SK-N-SH treated with all-trans-retinoic acid at 6 μM for 48 hours (cell line): ENCODE measurements at regions not wholly inside any gene's neighbourhood (a gene's known extent, or its start where the extent isn't known, plus 50 kb on each side); places are given as distances from the start of the nearest gene placed in this dataset.

Experiments
- ATAC-seq: fragments of 200-7000 bp; cut with Tn5 transposase; 3 replicates; pipeline ENCODE4 v1.9.1; 2020; ENCODE audit warnings: mild to moderate bottlenecking, moderate library complexity
- ARNTL ChIP-seq: fragments of 450-650 bp; formaldehyde crosslinking; IDR thresholded peaks from 2 replicates; pipeline ENCODE4 v1.5.0; 2020; ENCODE audit warnings: low read depth, mild to moderate bottlenecking, moderate library complexity, borderline replicate concordance
- CSDC2 ChIP-seq: fragments of 250-450 bp; sonication (Bioruptor Pico); IDR thresholded peaks from 2 replicates; pipeline ENCODE4 v1.5.0; 2020; ENCODE audit warnings: mild to moderate bottlenecking, moderate library complexity
- CSRNP3 ChIP-seq: fragments of 250-450 bp; sonication (Bioruptor Pico); IDR thresholded peaks from 2 replicates; pipeline ENCODE4 v1.5.1; 2021; ENCODE audit warnings: mild to moderate bottlenecking, moderate library complexity
- ESRRG ChIP-seq: fragments of 250-450 bp; sonication (Bioruptor Pico); IDR thresholded peaks from 2 replicates; pipeline ENCODE4 v1.6.1; 2021; ENCODE audit warnings: mild to moderate bottlenecking
- OSR1 ChIP-seq: fragments of 250-450 bp; sonication (Bioruptor Pico); IDR thresholded peaks from 2 replicates; pipeline ENCODE4 v1.8.0; 2022; ENCODE audit warnings: moderate library complexity, mild to moderate bottlenecking, inconsistent platforms
- PATZ1 ChIP-seq: fragments of 250-450 bp; sonication (Bioruptor Pico); IDR thresholded peaks from 2 replicates; pipeline ENCODE4 v1.8.0; 2020; ENCODE audit warnings: mild to moderate bottlenecking, moderate library complexity, borderline replicate concordance
- POU6F1 ChIP-seq: fragments of 250-450 bp; sonication (Bioruptor Pico); IDR thresholded peaks from 2 replicates; pipeline ENCODE4 v1.8.0; 2021; ENCODE audit warnings: low read depth, mild to moderate bottlenecking, moderate library complexity, borderline replicate concordance
- RARB ChIP-seq: fragments of 250-450 bp; sonication (Bioruptor Pico); IDR thresholded peaks from 2 replicates; pipeline ENCODE4 v1.8.0; 2021; ENCODE audit warnings: mild to moderate bottlenecking, moderate library complexity
- SNAI2 ChIP-seq: fragments of 250-450 bp; sonication (Bioruptor Pico); IDR thresholded peaks from 2 replicates; pipeline ENCODE4 v1.5.0; 2020; ENCODE audit warnings: mild to moderate bottlenecking, moderate library complexity
- TCF4 ChIP-seq: fragments of 250-450 bp; sonication (Bioruptor Pico); IDR thresholded peaks from 2 replicates; pipeline ENCODE4 v1.8.0; 2021; ENCODE audit warnings: mild to moderate bottlenecking, moderate library complexity, borderline replicate concordance
- TOX ChIP-seq: fragments of 250-450 bp; sonication (Bioruptor Pico); IDR thresholded peaks from 2 replicates; pipeline ENCODE4 v1.8.0; 2021; ENCODE audit warnings: mild to moderate bottlenecking, moderate library complexity, borderline replicate concordance
- TSHZ2 ChIP-seq: fragments of 250-450 bp; sonication (Bioruptor Pico); IDR thresholded peaks from 2 replicates; pipeline ENCODE4 v1.5.0; 2020; ENCODE audit warnings: mild to moderate bottlenecking, moderate library complexity
- ZC3H10 ChIP-seq: fragments of 250-450 bp; sonication (Bioruptor Pico); IDR thresholded peaks from 2 replicates; pipeline ENCODE4 v1.5.1; 2021; ENCODE audit warnings: mild to moderate bottlenecking, moderate library complexity
- ZFP3 ChIP-seq: fragments of 250-450 bp; sonication (Bioruptor Pico); IDR thresholded peaks from 2 replicates; pipeline ENCODE4 v1.5.0; 2020; ENCODE audit warnings: mild to moderate bottlenecking, moderate library complexity
- ZFP30 ChIP-seq: fragments of 450-650 bp; formaldehyde crosslinking; IDR thresholded peaks from 2 replicates; pipeline ENCODE4 v1.5.0; 2022; ENCODE audit warnings: mild to moderate bottlenecking, moderate library complexity
- ZNF565 ChIP-seq: fragments of 450-650 bp; formaldehyde crosslinking; conservative IDR thresholded peaks from 2 replicates; pipeline ENCODE4 v1.5.0; 2020; ENCODE audit warnings: low read depth, mild to moderate bottlenecking, moderate library complexity
- ZNF70 ChIP-seq: fragments of 450-650 bp; formaldehyde crosslinking; IDR thresholded peaks from 2 replicates; pipeline ENCODE4 v1.5.0; 2020; ENCODE audit warnings: mild to moderate bottlenecking, moderate library complexity
- ZNF8 ChIP-seq: fragments of 450-650 bp; formaldehyde crosslinking; IDR thresholded peaks from 2 replicates; pipeline ENCODE4 v1.5.0; 2020; ENCODE audit warnings: mild to moderate bottlenecking, moderate library complexity

- no peak for ATAC-seq
- TF ChIP-seq CSRNP3 (CRISPR knock-in tag) (no peak), ZFP3 (no peak), ZNF70 (no peak), CSDC2 (no peak), ZC3H10 (no peak), ARNTL (CRISPR knock-in tag) (no peak), ESRRG (CRISPR knock-in tag) (no peak), TOX (CRISPR knock-in tag) (no peak), RARB (CRISPR knock-in tag) (no peak), SNAI2 (CRISPR knock-in tag) (no peak), PATZ1 (CRISPR knock-in tag) (no peak), ZFP30 (no peak)
These were observed 118.6 kb upstream of the CPEB2 start for GRCh38 chr4:14883661-14884060.

GRCh38 chr4:14887842-14888433 lies 114.3 kb upstream of the CPEB2 start:
- no peak for TF ChIP-seq TOX (CRISPR knock-in tag)
- TF ChIP-seq ARNTL (CRISPR knock-in tag): no peak
- TF ChIP-seq ZNF8: no peak
- TF ChIP-seq ZNF70: no peak
- no peak for TF ChIP-seq ESRRG (CRISPR knock-in tag)
- no peak for TF ChIP-seq OSR1
- no peak for TF ChIP-seq CSRNP3 (CRISPR knock-in tag)
- no peak for TF ChIP-seq CSDC2
- no peak for TF ChIP-seq SNAI2 (CRISPR knock-in tag)
- TF ChIP-seq ZNF565 (CRISPR knock-in tag): no peak
- TF ChIP-seq POU6F1 (CRISPR knock-in tag): no peak
- no peak for ATAC-seq

GRCh38 chr4:14888790-14889572 lies 113.3 kb upstream of the CPEB2 start:
- ATAC-seq: no peak
- TF ChIP-seq RARB (CRISPR knock-in tag) (no peak), TCF4 (no peak), OSR1 (no peak)
- TF ChIP-seq, all 23 proteins: peak for 0

GRCh38 chr4:14892563-14892962 lies 109.7 kb upstream of the CPEB2 start:
- TF ChIP-seq TCF4 (no peak), TSHZ2 (no peak), TOX (CRISPR knock-in tag) (no peak)
- no peak for ATAC-seq
